ENCODE measurements at regions not wholly inside any gene's neighbourhood (a gene's known extent, or its start where the extent isn't known, plus 50 kb on each side); places are given as distances from the start of the nearest gene placed in this dataset.

DNA sequence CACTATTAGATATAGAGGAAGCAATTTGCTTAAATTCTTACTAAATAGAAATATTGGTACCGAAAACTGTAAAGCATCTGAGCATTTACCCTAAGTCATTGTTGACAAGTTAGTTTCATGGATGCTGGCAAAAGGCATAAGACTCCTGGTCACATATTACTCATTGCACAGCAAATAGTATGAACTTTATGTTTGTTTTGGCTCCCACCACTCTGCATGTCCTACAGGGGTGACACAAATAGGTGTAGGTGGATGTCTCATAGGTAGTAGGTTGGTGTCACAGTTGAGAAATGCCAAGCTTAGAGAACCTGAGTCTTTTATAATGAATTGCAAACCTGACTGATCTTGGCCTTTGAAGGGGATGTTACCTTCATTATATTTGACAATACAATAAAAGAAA lies 199.6 kb upstream of the SEMA3D start:
- Histone ChIP-seq H3K27ac (no peak overlapping the region), H3K27me3 (no peaks in the 10 kb centered on the region), H3K36me3 (no peaks in the 10 kb centered on the region), H3K9me3 (no peaks in the 10 kb centered on the region), H3K4me3 (no peak overlapping the region), H3K4me1 (no peaks in the 10 kb centered on the region)
- in situ Hi-C loops (cut with MboI; ENCODE audit: low sequenced_read_pairs in 4 of 4) (no loop called here), intact Hi-C loops (cut with DNase I; ENCODE audit: low total_unique reads) (no loop called here)
- TF ChIP-seq, protein P1, sequence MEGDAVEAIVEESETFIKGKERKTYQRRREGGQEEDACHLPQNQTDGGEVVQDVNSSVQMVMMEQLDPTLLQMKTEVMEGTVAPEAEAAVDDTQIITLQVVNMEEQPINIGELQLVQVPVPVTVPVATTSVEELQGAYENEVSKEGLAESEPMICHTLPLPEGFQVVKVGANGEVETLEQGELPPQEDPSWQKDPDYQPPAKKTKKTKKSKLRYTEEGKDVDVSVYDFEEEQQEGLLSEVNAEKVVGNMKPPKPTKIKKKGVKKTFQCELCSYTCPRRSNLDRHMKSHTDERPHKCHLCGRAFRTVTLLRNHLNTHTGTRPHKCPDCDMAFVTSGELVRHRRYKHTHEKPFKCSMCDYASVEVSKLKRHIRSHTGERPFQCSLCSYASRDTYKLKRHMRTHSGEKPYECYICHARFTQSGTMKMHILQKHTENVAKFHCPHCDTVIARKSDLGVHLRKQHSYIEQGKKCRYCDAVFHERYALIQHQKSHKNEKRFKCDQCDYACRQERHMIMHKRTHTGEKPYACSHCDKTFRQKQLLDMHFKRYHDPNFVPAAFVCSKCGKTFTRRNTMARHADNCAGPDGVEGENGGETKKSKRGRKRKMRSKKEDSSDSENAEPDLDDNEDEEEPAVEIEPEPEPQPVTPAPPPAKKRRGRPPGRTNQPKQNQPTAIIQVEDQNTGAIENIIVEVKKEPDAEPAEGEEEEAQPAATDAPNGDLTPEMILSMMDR (IDR thresholded peaks at IDR 0.05 in 4 of 5, conservative IDR thresholded peaks at IDR 0.05 in 1 of 5) = no peak
- no peak for TF ChIP-seq POLR2A (IDR thresholded peaks at IDR 0.05)
- DNase-seq (no peak), ATAC-seq (no peak)

DNA sequence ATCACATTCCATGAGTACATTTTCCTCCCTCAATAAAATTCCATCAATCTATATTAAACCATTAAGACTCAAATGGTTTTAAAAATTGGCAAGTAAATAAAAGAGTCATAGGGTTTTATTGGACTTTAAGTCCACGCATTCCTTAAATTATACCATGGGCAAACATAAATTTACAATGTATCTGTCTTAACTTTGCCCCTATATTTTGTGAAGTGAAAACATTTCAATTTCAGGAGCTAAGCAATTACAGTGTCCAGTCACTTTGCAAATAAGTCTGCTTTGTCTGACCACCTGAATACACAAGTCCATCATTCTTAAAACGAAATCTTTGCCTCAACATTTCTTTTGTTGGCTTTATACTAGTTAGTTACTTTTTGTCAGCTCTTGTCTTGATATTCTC lies 197.5 kb upstream of the SEMA3D start:
- no peak for DNase-seq
- Histone ChIP-seq H3K27me3 (no peaks in the 10 kb centered on the region), H3K27ac (no peak overlapping the region), H3K4me3 (no peak overlapping the region), H3K9me3 (no peaks in the 10 kb centered on the region), H3K36me3 (no peaks in the 10 kb centered on the region), H3K4me1 (no peaks in the 10 kb centered on the region)
- intact Hi-C loops (cut with DNase I; ENCODE audit: low total_unique reads) = no loop called here
- no peak for ATAC-seq
- TF ChIP-seq POLR2A (IDR thresholded peaks at IDR 0.05) = no peak
- TF ChIP-seq, protein P1 (IDR thresholded peaks at IDR 0.05 in 4 of 5, conservative IDR thresholded peaks at IDR 0.05 in 1 of 5) = no peak
- in situ Hi-C loops (cut with MboI; ENCODE audit: low sequenced_read_pairs in 4 of 4) = no loop called here

DNA sequence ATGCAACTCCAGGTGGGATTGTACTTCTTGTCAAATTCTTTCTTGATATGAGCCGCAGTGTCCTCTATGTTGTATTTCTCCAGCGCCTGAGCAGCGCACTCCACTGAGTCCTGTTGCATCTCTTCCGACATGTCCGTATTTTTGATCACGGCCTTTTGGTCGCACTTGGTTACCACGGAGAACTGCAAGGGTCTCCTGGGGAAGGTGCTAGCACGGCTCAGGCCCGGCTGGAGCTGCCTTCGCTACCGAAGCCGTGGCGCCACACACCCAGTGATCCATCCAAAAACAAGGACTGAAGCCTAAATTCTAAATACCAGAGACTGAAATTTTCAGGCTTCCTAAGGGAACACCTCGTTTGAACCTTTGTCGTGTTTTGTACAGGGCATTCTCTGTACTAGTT lies 194.4 kb upstream of the SEMA3D start:
- no peak overlapping the region for H3K27ac ChIP-seq
- in situ Hi-C loops (cut with MboI; ENCODE audit: low sequenced_read_pairs in 4 of 4) = no loop called here
- no peaks in the 10 kb centered on the region for H3K36me3 ChIP-seq
- H3K4me1 ChIP-seq = no peaks in the 10 kb centered on the region
- no peak overlapping the region for H3K4me3 ChIP-seq
- no peak for TF ChIP-seq POLR2A (IDR thresholded peaks at IDR 0.05)
- TF ChIP-seq, protein P1 (IDR thresholded peaks at IDR 0.05 in 4 of 5, conservative IDR thresholded peaks at IDR 0.05 in 1 of 5) = no peak
- H3K9me3 ChIP-seq = no peaks in the 10 kb centered on the region
- H3K27me3 ChIP-seq = no peaks in the 10 kb centered on the region
- ATAC-seq = no peak
- intact Hi-C loops (cut with DNase I; ENCODE audit: low total_unique reads) = no loop called here
- DNase-seq = no peak

DNA sequence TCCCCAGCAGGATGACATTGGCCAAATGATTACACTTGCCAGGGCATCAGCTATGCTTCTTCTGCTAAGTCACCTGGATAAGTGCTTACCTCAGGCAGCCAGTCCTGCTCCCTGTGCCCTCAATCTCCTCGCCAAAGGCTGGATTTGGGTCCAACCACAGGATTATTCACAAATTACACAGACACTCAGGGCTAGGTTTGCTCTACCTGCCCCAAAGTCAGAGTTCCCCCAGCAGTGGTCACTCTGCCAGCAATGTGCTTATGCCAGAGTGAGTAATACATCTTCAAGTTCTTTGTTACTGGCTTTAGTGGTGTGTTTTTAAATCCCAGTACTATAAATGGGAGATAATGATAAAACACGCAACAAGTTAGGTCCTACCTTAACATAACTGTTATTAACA lies 189.7 kb upstream of the SEMA3D start:
- Histone ChIP-seq H3K4me1 (no peaks in the 10 kb centered on the region), H3K36me3 (no peaks in the 10 kb centered on the region), H3K27me3 (no peaks in the 10 kb centered on the region), H3K27ac (no peak overlapping the region), H3K4me3 (no peak overlapping the region), H3K9me3 (no peaks in the 10 kb centered on the region)
- TF ChIP-seq, protein P1 (IDR thresholded peaks at IDR 0.05 in 4 of 5, conservative IDR thresholded peaks at IDR 0.05 in 1 of 5) = no peak
- no peak for TF ChIP-seq POLR2A (IDR thresholded peaks at IDR 0.05)
- no peak for ATAC-seq
- DNase-seq = no peak
- in situ Hi-C loops (cut with MboI; ENCODE audit: low sequenced_read_pairs in 4 of 4) = no loop called here
- intact Hi-C loops (cut with DNase I; ENCODE audit: low total_unique reads) = no loop called here

DNA sequence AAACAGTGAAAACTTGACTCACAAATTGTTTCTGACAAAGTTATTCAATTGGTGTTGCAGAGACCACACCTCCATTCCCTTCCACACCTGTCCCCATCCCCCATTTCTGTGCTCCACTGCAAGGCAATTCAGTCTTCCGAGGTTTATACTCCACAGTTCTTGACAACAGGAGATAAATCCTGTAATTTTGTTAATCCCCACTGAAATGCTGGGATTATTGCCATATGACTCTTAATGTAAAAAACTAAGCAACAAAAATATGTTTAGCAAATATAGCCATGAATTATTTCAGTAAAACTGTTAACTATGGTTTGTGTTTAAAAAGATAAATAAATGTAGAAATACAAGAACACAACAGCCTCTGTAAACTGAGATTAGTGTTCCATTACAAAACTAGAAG lies 170.1 kb upstream of the SEMA3D start:
- in situ Hi-C loops (cut with MboI; ENCODE audit: low sequenced_read_pairs in 4 of 4) = no loop called here
- TF ChIP-seq, protein P1 (IDR thresholded peaks at IDR 0.05 in 4 of 5, conservative IDR thresholded peaks at IDR 0.05 in 1 of 5) = no peak
- no peak for TF ChIP-seq POLR2A (IDR thresholded peaks at IDR 0.05)
- H3K4me3 ChIP-seq = no peak overlapping the region
- H3K27me3 ChIP-seq = no peaks in the 10 kb centered on the region
- DNase-seq (no peak), ATAC-seq (no peak)
- intact Hi-C loops (cut with DNase I; ENCODE audit: low total_unique reads) = no loop called here
- H3K4me1 ChIP-seq = no peaks in the 10 kb centered on the region
- H3K36me3 ChIP-seq = no peaks in the 10 kb centered on the region
- H3K9me3 ChIP-seq = no peaks in the 10 kb centered on the region
- no peak overlapping the region for H3K27ac ChIP-seq
